GM15510 (cell line): ENCODE measurements at regions not wholly inside any gene's neighbourhood (a gene's known extent, or its start where the extent isn't known, plus 50 kb on each side); places are given as distances from the start of the nearest gene placed in this dataset.

Experiments used
- POLR2A ChIP-seq: IDR thresholded peaks from 3 replicates; pipeline ENCODE4 v1.6.1; 2011; ENCODE audit warnings: borderline replicate concordance; ENCODE audit not compliant: insufficient read length; ENCODE audit errors: extremely low read depth

GRCh38 chr13:73187106-73187505 is 128.3 kb downstream of the KLF5 start:
- no peak for TF ChIP-seq POLR2A

GRCh38 chr13:73179650-73180274 is 121.0 kb downstream of the KLF5 start:
- TF ChIP-seq POLR2A = no peak

- no peak for TF ChIP-seq POLR2A
Measured at GRCh38 chr13:73177916-73178565, 119.2 kb downstream of the KLF5 start.

GRCh38 chr13:73177017-73177416 is 118.2 kb downstream of the KLF5 start:
- no peak for TF ChIP-seq POLR2A

- TF ChIP-seq POLR2A = no peak
Measured at GRCh38 chr13:73174521-73175010, 115.8 kb downstream of the KLF5 start.

- no peak for TF ChIP-seq POLR2A
Measured at GRCh38 chr13:73173279-73173811, 114.5 kb downstream of the KLF5 start.

GRCh38 chr13:73171926-73172325 is 113.1 kb downstream of the KLF5 start:
- TF ChIP-seq POLR2A = no peak

- TF ChIP-seq POLR2A = no peak
Measured at GRCh38 chr13:73171271-73171682, 112.5 kb downstream of the KLF5 start.

GRCh38 chr13:73169971-73170370 is 111.2 kb downstream of the KLF5 start:
- no peak for TF ChIP-seq POLR2A

GRCh38 chr13:73168953-73169401 is 110.2 kb downstream of the KLF5 start:
- TF ChIP-seq POLR2A = no peak

- TF ChIP-seq POLR2A = no peak
Measured at GRCh38 chr13:73168226-73168952, 109.6 kb downstream of the KLF5 start.

- no peak for TF ChIP-seq POLR2A
Measured at GRCh38 chr13:73167028-73167820, 108.4 kb downstream of the KLF5 start.

- TF ChIP-seq POLR2A = no peak
Measured at GRCh38 chr13:73166204-73166603, 107.4 kb downstream of the KLF5 start.
